HAP-1 (cell line): ENCODE measurements at regions not wholly inside any gene's neighbourhood (a gene's known extent, or its start where the extent isn't known, plus 50 kb on each side); places are given as distances from the start of the nearest gene placed in this dataset.

Source experiments
- DNase-seq, 2 experiments: peaks; one replicate each; pipeline ENCODE4 v3.0.0-alpha.2; 2016 to 2020; ENCODE audit warnings: low spot score in 2 of 2
- H3K27me3 ChIP-seq: fragments of 250-450 bp; sonication (Bioruptor Pico); 2 replicates; pipeline ENCODE4 v1.5.1; 2020; ENCODE audit warnings: low read depth, mild to moderate bottlenecking, moderate library complexity
- H3K36me3 ChIP-seq: fragments of 250-450 bp; sonication (Bioruptor Pico); replicated peaks from 2 replicates; pipeline ENCODE4 v1.5.1; 2020; ENCODE audit warnings: mild to moderate bottlenecking
- H3K4me1 ChIP-seq: fragments of 250-450 bp; sonication (Bioruptor Pico); 2 replicates; pipeline ENCODE4 v1.5.1; 2020; ENCODE audit warnings: mild to moderate bottlenecking
- H3K4me3 ChIP-seq: fragments of 250-450 bp; sonication (Bioruptor Pico); 2 replicates; pipeline ENCODE4 v1.5.1; 2020; ENCODE audit warnings: mild to moderate bottlenecking, moderate library complexity
- H3K9me3 ChIP-seq: fragments of 250-450 bp; sonication (Bioruptor Pico); 2 replicates; pipeline ENCODE4 v1.5.1; 2020; ENCODE audit warnings: mild to moderate bottlenecking, moderate library complexity
- in situ Hi-C: fragments of 300-500 bp; cut with MboI; formaldehyde crosslinking; loops from 3 replicates; pipeline ENCODE4 v1.14.3; 2020; ENCODE audit warnings: low sequenced_read_pairs, inconsistent platforms, mixed read lengths

DNA sequence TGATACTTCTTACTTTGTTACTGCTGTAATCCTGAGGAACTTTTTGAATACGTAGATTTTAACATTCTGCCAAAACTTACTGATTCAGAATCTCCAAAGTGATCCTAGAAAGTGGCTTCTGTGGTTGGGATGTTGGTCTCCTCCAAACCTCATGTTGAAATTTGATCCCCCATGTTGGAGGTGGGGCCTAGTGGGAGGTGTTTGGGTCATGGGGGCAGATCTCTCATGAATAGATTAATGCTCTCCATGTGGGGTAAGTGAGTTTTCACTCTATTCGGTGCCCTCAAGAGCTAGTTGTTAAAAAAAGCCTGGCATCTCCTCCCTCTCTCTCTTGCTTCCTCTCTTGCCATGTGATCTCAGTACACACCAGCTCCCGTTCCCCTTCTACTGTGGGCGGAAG lies 329.9 kb downstream of the HRH4 start:
- Histone ChIP-seq H3K4me1 (no peaks in the 10 kb centered on the region), H3K9me3 (no peaks in the 10 kb centered on the region), H3K27me3 (no peaks in the 10 kb centered on the region), H3K4me3 (no peak overlapping the region), H3K36me3 (no peaks in the 10 kb centered on the region)
- in situ Hi-C loops: no loop called here
- no peak for DNase-seq

- Histone ChIP-seq H3K27me3 (no peaks in the 10 kb centered on the region; the same call in 1 of the 2 replicates), H3K4me1 (no peaks in the 10 kb centered on the region), H3K4me3 (no peak overlapping the region), H3K36me3 (no peaks in the 10 kb centered on the region), H3K9me3 (no peaks in the 10 kb centered on the region)
- in situ Hi-C loops: no loop called here
- no peak for DNase-seq
Observed at GRCh38 chr18:24791751-24792545, 331.5 kb downstream of the HRH4 start.

DNA sequence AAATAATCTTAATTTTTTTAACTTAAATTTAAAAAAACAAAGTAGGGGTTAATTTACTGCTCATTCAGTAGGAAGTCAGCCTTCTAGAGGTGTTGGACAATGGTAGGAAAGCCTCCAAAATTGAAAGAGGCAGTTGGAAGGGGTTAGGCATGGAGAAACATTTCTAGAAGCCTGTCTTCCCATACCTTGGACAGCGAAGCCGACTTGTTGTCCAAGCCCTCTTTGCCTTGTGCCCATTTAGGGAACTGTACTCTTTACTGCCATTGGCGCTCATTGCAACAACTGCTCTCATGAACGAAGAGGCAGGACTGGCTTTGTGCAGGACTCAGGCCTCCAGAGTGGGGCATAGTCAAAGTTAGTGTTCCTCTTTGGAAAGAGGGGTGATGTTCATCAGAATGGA lies 333.3 kb downstream of the HRH4 start:
- DNase-seq: no peak
- no peaks in the 10 kb centered on the region for H3K4me1 ChIP-seq
- H3K4me3 ChIP-seq: no peak overlapping the region
- no peaks in the 10 kb centered on the region; the same call in 1 of the 2 replicates for H3K27me3 ChIP-seq
- no peaks in the 10 kb centered on the region for H3K9me3 ChIP-seq
- in situ Hi-C loops: no loop called here
- H3K36me3 ChIP-seq: no peaks in the 10 kb centered on the region

GRCh38 chr18:24795129-24795528 lies 334.7 kb downstream of the HRH4 start:
- no peak for DNase-seq
- Histone ChIP-seq H3K9me3 (no peaks in the 10 kb centered on the region), H3K36me3 (no peaks in the 10 kb centered on the region), H3K4me3 (no peak overlapping the region), H3K4me1 (no peaks in the 10 kb centered on the region), H3K27me3 (no peaks in the 10 kb centered on the region; the same call in 1 of the 2 replicates)
- in situ Hi-C loops: no loop called here

GRCh38 chr18:24797981-24798380 lies 337.5 kb downstream of the HRH4 start:
- DNase-seq: no peak
- Histone ChIP-seq H3K9me3 (no peaks in the 10 kb centered on the region), H3K4me3 (no peak overlapping the region), H3K27me3 (no peaks in the 10 kb centered on the region; the same call in 1 of the 2 replicates), H3K36me3 (no peaks in the 10 kb centered on the region), H3K4me1 (no peaks in the 10 kb centered on the region)
- in situ Hi-C loops: no loop called here

- H3K4me3 ChIP-seq: no peak overlapping the region
- in situ Hi-C loops: no loop called here
- H3K36me3 ChIP-seq: no peaks in the 10 kb centered on the region
- no peaks in the 10 kb centered on the region for H3K4me1 ChIP-seq
- H3K9me3 ChIP-seq: no peaks in the 10 kb centered on the region
- no peak for DNase-seq
- no peaks in the 10 kb centered on the region; the same call in 1 of the 2 replicates for H3K27me3 ChIP-seq
Observed at GRCh38 chr18:24799176-24799575, 338.7 kb downstream of the HRH4 start.

GRCh38 chr18:24799720-24800119 lies 339.3 kb downstream of the HRH4 start:
- in situ Hi-C loops: no loop called here
- Histone ChIP-seq H3K4me3 (no peak overlapping the region), H3K36me3 (no peaks in the 10 kb centered on the region), H3K4me1 (no peaks in the 10 kb centered on the region), H3K9me3 (no peaks in the 10 kb centered on the region), H3K27me3 (no peaks in the 10 kb centered on the region; the same call in 1 of the 2 replicates)
- no peak for DNase-seq

GRCh38 chr18:24801001-24801400 lies 340.6 kb downstream of the HRH4 start:
- DNase-seq: no peak
- H3K27me3 ChIP-seq: no peaks in the 10 kb centered on the region; the same call in 1 of the 2 replicates
- H3K4me1 ChIP-seq: no peaks in the 10 kb centered on the region
- in situ Hi-C loops: no loop called here
- no peak overlapping the region for H3K4me3 ChIP-seq
- no peaks in the 10 kb centered on the region for H3K9me3 ChIP-seq
- no peaks in the 10 kb centered on the region for H3K36me3 ChIP-seq

DNA sequence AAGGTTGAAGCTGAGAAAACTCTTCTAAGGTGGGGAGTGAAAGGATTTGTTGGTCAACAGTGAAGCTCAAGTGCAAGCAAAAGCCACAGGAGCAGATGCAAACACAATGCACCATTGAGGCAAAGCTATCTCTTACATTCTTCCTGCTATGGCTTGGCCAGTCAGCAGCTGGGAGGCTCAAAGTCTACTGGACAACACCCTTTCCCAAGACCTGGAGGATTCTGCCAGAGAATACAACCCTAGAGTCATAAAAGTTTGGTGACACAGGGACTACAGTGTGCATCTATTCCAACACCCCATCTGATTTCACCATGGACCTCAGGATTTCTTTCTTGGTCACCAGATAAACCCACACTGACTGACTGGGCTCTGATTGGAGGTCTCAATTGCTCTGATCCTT lies 342.0 kb downstream of the HRH4 start:
- Histone ChIP-seq H3K4me1 (no peaks in the 10 kb centered on the region), H3K36me3 (no peaks in the 10 kb centered on the region), H3K27me3 (no peaks in the 10 kb centered on the region; the same call in 1 of the 2 replicates), H3K9me3 (no peaks in the 10 kb centered on the region), H3K4me3 (no peak overlapping the region)
- in situ Hi-C loops: no loop called here
- DNase-seq: no peak

GRCh38 chr18:24805156-24805555 lies 344.7 kb downstream of the HRH4 start:
- no peak for DNase-seq
- no peaks in the 10 kb centered on the region for H3K4me1 ChIP-seq
- no peaks in the 10 kb centered on the region for H3K9me3 ChIP-seq
- H3K36me3 ChIP-seq: no peaks in the 10 kb centered on the region
- H3K4me3 ChIP-seq: no peak overlapping the region
- H3K27me3 ChIP-seq: no peaks in the 10 kb centered on the region; the same call in 1 of the 2 replicates
- in situ Hi-C loops: no loop called here

GRCh38 chr18:24809173-24809950 lies 348.9 kb downstream of the HRH4 start:
- in situ Hi-C loops: no loop called here
- Histone ChIP-seq H3K4me3 (no peak overlapping the region), H3K9me3 (no peaks in the 10 kb centered on the region), H3K27me3 (no peaks in the 10 kb centered on the region), H3K4me1 (no peaks in the 10 kb centered on the region), H3K36me3 (no peaks in the 10 kb centered on the region)
- DNase-seq: no peak

- no peaks in the 10 kb centered on the region for H3K27me3 ChIP-seq
- no peaks in the 10 kb centered on the region for H3K36me3 ChIP-seq
- in situ Hi-C loops: no loop called here
- no peaks in the 10 kb centered on the region for H3K4me1 ChIP-seq
- no peak for DNase-seq
- H3K4me3 ChIP-seq: no peak overlapping the region
- no peaks in the 10 kb centered on the region for H3K9me3 ChIP-seq
Observed at GRCh38 chr18:24810561-24811305, 350.3 kb downstream of the HRH4 start.

DNA sequence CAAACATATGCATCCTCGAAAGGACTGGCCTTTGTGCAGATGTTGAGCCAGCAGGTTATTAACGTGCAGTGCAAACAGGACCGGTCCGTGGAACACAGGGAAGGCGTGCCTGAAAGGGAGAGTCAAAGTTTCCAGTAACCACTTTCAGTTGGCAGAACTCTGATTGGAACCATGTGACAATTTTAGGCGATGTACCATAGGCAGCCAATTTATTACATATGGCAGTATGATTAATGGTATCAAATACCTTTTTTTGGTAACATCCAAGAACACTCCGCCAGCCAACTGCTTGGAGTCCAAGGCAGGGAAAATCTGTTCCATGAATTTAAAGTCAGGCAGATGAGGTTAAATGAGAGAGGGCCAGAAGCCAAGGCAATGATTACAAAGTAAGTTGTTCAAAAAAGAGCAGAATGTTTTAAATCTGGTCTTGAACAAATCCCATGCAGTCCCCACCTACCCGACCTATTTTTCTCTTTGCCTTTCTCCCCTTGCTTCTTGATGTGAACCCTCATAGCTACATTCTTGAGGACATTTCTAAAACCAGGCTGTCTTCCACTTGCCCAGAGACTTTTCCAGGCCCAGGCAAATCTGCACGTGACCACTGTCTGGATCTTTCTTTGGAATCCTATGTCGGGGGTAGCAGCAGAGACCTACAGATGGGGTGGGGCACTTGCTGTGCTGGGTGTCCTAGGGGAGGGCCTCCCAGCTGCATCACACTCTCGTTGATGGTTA lies 351.7 kb downstream of the HRH4 start:
- H3K9me3 ChIP-seq: no peaks in the 10 kb centered on the region
- no peaks in the 10 kb centered on the region for H3K27me3 ChIP-seq
- no peak overlapping the region for H3K4me3 ChIP-seq
- H3K4me1 ChIP-seq: no peaks in the 10 kb centered on the region
- H3K36me3 ChIP-seq: no peaks in the 10 kb centered on the region
- in situ Hi-C loops: no loop called here
- no peak for DNase-seq
